GM12872 (cell line): ENCODE measurements at regions not wholly inside any gene's neighbourhood (a gene's known extent, or its start where the extent isn't known, plus 50 kb on each side); places are given as distances from the start of the nearest gene placed in this dataset.

ENCODE experiments used
- CTCF ChIP-seq: IDR thresholded peaks from 3 replicates; pipeline ENCODE4 v1.5.1; 2011; ENCODE audit warnings: low read depth, mild to moderate bottlenecking, low read length, moderate library complexity; ENCODE audit not compliant: insufficient read depth

- TF ChIP-seq CTCF, result no peak
These were observed 167.1 kb upstream of the GJB5 start for GRCh38 chr1:34587761-34588160.

GRCh38 chr1:34590211-34590623 is 164.6 kb upstream of the GJB5 start:
- no peak for TF ChIP-seq CTCF

- peak; percentile 40; the same call in 2 of the 3 replicates for TF ChIP-seq CTCF
These were observed 162.9 kb upstream of the GJB5 start for GRCh38 chr1:34591751-34592629.

GRCh38 chr1:34597877-34598514 is 156.9 kb upstream of the GJB5 start:
- TF ChIP-seq CTCF, result peak; percentile 99

- no peak for TF ChIP-seq CTCF
These were observed 151.9 kb upstream of the GJB5 start for GRCh38 chr1:34602907-34603306.

- TF ChIP-seq CTCF, result no peak
These were observed 151.3 kb upstream of the GJB5 start for GRCh38 chr1:34603594-34603993.

GRCh38 chr1:34606504-34606903 is 148.3 kb upstream of the GJB5 start:
- no peak for TF ChIP-seq CTCF
